ENCODE measurements at regions not wholly inside any gene's neighbourhood (a gene's known extent, or its start where the extent isn't known, plus 50 kb on each side); places are given as distances from the start of the nearest gene placed in this dataset.

DNA sequence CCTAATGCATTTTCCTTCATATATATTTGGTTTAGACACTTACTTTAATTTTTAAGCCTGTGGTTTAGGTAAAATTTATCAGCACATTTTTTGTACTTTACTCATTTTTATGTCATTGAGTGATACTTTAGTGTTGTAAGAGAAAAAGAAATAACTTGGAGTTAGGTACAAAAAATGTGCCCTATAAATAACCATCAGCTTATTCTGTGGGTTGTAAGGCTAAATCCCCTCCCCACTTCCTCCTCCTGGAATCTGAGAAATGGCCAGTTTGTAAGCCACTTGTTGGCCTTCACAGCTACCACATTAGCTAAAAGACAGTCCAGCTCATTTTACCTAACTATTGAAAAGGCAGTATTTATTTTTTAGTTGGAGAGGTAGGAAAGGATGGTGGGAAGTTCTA lies 576.3 kb downstream of the PKHD1 start:
- no peak for DNase-seq (ENCODE audit: low spot score)
- no peak for TF ChIP-seq CTCF (IDR thresholded peaks at IDR 0.05)
- Histone ChIP-seq H3K27ac (no peak overlapping the region), H3K4me3 (no peak overlapping the region)

- no peak for TF ChIP-seq CTCF (IDR thresholded peaks at IDR 0.05)
- no peak overlapping the region for H3K4me3 ChIP-seq
- H3K27ac ChIP-seq = no peak overlapping the region
- DNase-seq (ENCODE audit: low spot score) = no peak
These were observed 573.3 kb downstream of the PKHD1 start for GRCh38 chr6:51513891-51514747.

DNA sequence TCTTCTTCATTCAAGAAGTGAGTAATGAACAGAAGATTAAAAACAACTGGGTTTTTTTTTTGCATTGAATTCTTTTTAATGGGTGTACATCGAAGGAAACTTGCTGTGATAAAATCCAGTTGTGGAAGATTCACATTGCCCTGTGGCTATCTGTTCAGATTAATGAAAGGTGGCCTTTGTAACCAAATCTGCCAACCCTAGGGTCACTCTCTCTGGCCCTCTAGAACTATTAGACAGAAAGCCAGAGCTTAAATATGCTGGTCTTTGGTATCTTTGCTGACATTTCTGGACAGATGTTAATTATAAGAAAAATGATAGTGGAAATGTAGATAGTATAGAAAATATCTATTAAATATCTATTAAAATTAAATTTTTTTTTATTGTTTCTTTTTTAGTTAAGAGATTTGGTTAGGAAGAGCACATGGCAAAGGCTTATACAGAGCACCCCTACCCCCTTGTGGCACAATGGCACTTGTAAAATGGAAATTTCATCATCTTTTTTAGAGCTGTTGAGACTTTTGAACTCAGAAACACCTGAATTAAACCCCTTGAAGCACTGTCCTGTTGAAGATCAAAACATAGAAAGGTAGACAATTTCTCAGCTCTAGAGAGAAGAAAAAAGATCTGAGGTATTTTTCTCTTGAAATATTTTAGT lies 572.5 kb downstream of the PKHD1 start:
- Histone ChIP-seq H3K4me3 (no peak overlapping the region), H3K27ac (no peak overlapping the region)
- no peak for DNase-seq (ENCODE audit: low spot score)
- no peak for TF ChIP-seq CTCF (IDR thresholded peaks at IDR 0.05)

- no peak for TF ChIP-seq CTCF (IDR thresholded peaks at IDR 0.05)
- H3K27ac ChIP-seq = no peak overlapping the region
- no peak overlapping the region for H3K4me3 ChIP-seq
- DNase-seq (ENCODE audit: low spot score) = no peak
These were observed 561.4 kb downstream of the PKHD1 start for GRCh38 chr6:51526049-51526448.

DNA sequence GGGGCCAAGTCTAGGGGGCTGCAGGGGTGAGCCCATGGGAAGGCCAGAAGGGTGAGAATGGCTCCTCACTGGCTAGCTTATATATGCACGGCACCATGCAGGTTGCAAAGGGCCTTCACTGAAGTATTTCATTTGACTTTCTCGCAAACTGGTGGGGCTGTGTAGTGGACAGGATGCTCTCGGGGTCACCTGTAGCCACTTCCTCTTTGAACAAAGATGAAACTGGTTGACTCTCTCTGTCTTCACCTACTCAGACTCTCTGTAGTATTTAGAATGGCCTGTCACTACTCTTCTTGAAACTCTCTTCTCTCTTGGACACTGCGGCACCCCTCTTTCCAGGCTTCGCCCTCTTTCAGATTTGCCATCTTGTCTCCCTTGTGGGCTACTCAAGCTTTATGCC lies 560.5 kb downstream of the PKHD1 start:
- TF ChIP-seq CTCF (IDR thresholded peaks at IDR 0.05) = no peak
- no peak for DNase-seq (ENCODE audit: low spot score)
- Histone ChIP-seq H3K27ac (no peak overlapping the region), H3K4me3 (no peak overlapping the region)

DNA sequence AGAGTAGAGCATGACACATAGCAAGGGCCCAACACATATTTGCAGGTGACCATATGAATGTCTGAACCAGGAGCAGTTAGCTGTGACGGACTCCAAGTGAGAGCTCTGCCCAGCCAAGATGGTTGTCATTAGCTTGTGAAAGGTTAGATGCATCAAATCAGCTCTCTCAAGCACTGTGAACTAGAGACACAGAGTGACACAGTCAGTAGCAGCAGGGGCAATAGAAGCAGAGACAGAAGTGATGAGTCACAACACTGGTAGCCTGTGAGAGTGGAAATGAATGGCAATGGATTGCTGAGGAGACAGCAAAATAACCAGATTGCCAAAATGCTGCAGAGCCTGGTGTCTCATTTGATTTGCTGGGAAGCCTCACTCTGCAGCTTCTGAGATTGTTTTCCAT lies 558.9 kb downstream of the PKHD1 start:
- no peak overlapping the region for H3K4me3 ChIP-seq
- no peak for DNase-seq (ENCODE audit: low spot score)
- H3K27ac ChIP-seq = no peak overlapping the region
- TF ChIP-seq CTCF (IDR thresholded peaks at IDR 0.05) = no peak

DNA sequence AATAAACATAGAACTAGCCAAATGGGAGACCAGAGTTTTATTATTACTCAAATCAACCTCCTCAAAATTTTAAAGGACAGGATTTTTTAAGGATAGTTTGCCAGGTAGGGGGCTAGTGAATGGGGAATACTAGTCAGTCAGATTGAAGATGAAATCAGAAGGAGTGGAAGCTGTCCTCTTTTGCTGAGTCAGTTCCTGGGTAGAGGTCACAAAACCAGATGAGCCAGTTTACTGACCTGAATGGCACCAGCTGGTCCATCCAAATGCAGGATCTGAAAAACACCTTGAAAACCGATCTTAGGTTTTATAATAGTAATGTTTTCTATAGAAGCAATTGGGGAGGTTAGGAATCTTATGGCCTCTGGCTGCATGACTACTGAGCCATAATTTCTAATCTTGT lies 558.2 kb downstream of the PKHD1 start:
- DNase-seq (ENCODE audit: low spot score) = no peak
- no peak overlapping the region for H3K4me3 ChIP-seq
- no peak for TF ChIP-seq CTCF (IDR thresholded peaks at IDR 0.05)
- no peak overlapping the region for H3K27ac ChIP-seq
